HFF-Myc (cell line): ENCODE measurements at regions not wholly inside any gene's neighbourhood (a gene's known extent, or its start where the extent isn't known, plus 50 kb on each side); places are given as distances from the start of the nearest gene placed in this dataset.

Experiments
- DNase-seq: peaks from one replicate; pipeline ENCODE4 v3.0.0-alpha.2; 2011; ENCODE audit warnings: low read depth; ENCODE audit errors: extremely low read depth
- H3K4me3 ChIP-seq: replicated peaks from 2 replicates; pipeline ENCODE4 v1.5.1; 2011; ENCODE audit warnings: low read depth, mild to moderate bottlenecking, control low read depth, low read length
- CTCF ChIP-seq: IDR thresholded peaks from 2 replicates; pipeline ENCODE4 v1.5.1; 2012; ENCODE audit warnings: mild to moderate bottlenecking, low read depth, low read length, control low read depth; ENCODE audit errors: missing control alignments

GRCh38 chr5:29015523-29015922 is 1977.1 kb upstream of the CDH9 start:
- no peak overlapping the region for H3K4me3 ChIP-seq
- no peak for TF ChIP-seq CTCF
- no peak for DNase-seq

- DNase-seq, result no peak
- no peak for TF ChIP-seq CTCF
- no peak overlapping the region for H3K4me3 ChIP-seq
Observed at GRCh38 chr5:29005386-29005785, 1967.0 kb upstream of the CDH9 start.

- no peak overlapping the region for H3K4me3 ChIP-seq
- no peak for DNase-seq
- TF ChIP-seq CTCF, result no peak
Observed at GRCh38 chr5:29002481-29002880, 1964.1 kb upstream of the CDH9 start.

GRCh38 chr5:29001666-29002065 is 1963.3 kb upstream of the CDH9 start:
- H3K4me3 ChIP-seq, result no peak overlapping the region
- no peak for TF ChIP-seq CTCF
- no peak for DNase-seq

DNA sequence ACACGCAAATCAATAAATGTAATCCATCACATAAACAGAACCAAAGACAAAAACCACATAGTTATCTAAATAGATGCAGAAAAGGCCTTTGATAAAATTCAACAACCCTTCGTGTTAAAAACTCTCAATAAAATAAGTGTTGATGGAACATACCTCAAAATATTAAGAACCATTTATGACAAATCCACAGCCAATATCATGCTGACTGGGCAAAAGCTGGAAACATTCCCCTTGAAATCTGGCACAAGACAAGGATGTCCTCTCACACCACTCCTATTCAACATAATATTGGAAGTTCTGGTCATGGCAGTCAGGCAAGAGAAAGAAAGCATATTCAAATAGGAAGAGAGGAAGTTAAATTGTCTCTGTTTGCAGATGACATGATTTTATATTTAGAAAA is 1946.3 kb upstream of the CDH9 start:
- no peak for DNase-seq
- TF ChIP-seq CTCF, result no peak
- no peak overlapping the region for H3K4me3 ChIP-seq

GRCh38 chr5:28975508-28975907 is 1937.1 kb upstream of the CDH9 start:
- TF ChIP-seq CTCF, result no peak
- DNase-seq, result no peak

GRCh38 chr5:28967848-28968247 is 1929.5 kb upstream of the CDH9 start:
- no peak overlapping the region for H3K4me3 ChIP-seq
- DNase-seq, result no peak
- TF ChIP-seq CTCF, result no peak

More at GRCh38 chr5:28975508-28975907, 1937.1 kb upstream of the CDH9 start:
- no peak overlapping the region for H3K4me3 ChIP-seq
